ENCODE measurements at regions not wholly inside any gene's neighbourhood (a gene's known extent, or its start where the extent isn't known, plus 50 kb on each side); places are given as distances from the start of the nearest gene placed in this dataset.

DNA sequence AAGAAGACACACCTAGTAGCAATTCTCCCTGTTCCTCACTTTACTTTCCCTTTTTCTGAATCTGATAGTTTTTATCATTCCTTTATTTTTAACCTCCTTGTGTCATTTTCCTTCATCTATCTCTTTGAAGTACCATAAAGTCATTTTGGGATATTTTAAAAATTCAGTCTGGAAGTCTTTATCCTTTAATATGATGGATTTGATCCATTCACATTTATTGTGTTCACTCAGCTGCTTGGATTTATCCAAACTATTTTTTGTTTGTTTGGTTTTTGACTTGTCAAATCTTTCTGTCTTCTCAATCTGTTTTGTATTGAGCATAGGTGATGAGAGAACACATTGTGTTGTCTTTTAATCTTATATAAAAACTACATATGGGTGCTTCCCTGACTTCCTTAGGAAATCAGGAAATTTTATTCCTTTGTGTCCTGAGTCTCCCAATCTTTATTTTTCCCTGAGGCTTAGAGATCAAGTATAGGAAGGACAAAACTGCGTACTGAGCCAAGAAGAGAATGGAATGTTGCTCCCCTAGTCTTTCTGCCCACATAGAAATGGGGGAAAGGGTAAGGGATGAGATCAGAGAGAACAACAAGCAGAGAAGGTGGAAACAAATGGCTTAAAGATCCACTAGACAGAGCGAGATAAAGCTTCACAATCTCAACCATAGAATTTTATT, 132.7 kb upstream of the HABP2 start:
- no peak for DNase-seq (ENCODE audit: low read depth)

DNA sequence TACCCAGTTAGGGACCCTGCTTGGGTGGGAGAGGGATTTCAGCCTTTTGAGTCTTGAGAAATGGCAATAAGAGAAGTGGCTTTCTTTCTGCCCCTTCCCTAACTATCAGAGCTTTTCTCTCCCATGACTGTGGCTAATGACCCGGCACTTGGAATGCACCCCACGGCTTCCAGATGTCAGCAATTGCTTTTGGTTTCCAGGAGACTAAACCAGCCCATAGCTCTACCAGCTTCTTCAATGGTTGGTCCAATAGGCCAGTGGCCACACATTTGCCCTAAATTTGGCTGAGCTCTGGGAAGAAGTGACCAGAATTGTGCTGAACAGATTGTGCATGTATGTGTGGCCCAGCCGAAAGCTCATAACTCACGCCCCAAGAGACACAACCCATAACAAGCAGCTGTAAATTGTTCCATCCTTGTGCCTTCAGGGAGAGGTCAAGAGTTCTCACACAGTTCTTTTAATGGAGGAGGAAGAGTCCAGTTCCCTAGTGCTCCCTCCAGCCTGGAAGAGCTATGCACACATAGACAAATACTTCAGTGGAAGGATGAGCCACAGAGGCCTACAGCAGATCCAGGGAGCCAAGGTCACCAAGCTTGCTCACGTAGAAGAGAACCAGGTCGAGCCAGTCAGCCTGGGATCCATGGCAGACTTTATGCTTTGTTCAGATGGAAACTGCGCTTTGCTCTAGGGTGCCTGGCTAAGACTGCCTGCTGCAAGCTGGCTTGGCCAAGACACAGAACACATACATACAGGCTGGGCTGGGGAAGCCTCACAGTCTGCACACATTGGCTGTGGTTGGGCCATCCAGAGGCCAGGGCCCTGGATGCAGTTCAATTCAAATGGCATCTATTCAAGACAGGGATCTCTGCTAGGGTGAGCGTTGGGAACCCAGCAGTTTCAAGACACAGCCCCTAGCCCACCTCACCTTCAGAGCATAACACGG, 131.8 kb upstream of the HABP2 start:
- no peak for DNase-seq (ENCODE audit: low read depth)

GRCh38 chr10:113422371-113422770, 130.5 kb upstream of the HABP2 start:
- DNase-seq (ENCODE audit: low read depth) = no peak

DNA sequence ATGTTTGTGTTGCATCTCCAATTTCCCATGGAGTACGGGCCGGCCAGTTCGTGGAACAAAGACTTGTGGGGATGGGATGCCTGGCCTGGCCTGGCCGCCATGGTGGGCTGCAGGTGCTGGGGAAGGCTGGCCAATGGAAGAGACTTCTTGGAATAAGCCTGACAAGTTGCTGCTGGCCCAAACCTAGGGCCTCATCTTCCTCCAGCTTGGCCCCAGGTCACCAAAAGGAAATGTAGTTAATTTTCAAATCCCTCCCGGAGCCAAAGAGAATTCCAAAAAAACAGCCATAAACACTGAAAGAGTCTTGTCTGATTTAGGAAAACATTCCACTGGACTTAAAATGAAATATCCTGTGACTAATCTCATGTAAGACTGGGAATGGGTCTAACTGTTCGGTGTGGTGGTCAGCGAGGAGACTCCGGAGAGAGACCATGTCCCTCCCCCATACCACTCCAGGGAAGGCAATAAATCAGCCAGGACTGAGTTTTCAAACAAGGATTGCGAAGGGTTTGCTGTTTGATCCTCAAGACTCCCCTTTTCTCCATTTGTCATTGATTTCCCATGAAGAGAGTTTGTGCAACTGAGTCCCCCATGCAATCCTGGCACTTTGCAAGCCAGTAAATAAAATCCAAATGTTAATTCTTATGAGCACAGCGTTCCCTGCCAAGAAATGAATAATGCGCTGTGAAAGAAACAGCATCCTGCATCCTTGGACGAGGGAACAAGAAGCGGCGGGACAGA, 128.7 kb upstream of the HABP2 start:
- DNase-seq (ENCODE audit: low read depth) = peak; percentile 26

- DNase-seq (ENCODE audit: low read depth) = no peak
Measured at GRCh38 chr10:113425008-113425407, 127.8 kb upstream of the HABP2 start.

DNA sequence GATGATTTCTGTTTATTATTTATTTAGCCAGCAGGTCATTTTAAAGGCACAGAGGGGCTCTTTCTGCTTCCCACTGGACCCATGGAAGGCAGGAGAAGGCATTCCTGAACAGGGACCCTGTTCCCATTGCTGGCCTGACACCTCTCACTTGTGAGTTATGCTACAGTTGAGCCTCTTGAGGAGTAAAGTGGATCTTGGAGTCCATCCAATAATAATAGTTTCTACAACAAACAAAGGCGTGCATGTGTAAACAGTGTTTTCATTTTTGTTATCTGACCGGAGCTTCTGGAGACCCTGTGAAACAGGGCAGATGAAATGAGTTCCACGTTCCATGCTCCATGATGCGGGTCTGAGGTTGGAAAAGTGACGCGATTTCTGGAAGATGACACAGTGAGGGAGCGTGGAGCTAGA, 127.3 kb upstream of the HABP2 start:
- DNase-seq (ENCODE audit: low read depth) = no peak

DNA sequence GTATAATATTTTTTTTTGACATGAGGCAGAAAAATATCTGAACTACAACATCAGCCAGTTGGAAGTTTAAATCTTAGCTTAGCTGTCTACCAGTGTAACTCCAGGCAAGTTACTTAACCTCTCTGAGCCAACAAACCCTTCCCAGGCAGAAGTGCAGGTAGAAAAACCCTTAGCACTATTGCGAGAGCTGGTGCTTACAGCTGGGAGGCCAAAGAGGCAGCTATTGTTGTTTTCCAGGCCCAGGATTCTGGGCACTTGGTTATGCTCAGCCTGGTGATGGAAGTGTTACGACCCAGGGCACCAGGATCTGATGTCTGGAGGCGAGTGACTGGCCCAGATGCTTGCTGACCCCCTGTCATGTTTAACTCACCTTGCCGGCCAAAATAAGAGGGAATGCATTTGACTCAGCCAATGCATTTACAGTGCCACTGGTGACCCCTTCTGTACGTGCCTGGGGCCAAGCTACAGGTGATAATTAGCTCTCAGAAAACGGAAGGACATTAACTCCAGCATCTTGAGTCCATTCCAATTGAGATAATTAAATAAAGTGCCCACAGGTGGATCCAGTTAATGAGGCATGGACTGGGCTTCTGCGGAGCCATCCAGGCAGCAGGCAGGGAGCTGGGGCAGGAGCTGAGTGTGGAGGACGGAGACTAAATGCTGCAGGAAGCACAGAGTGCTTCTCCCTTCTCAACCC, 126.5 kb upstream of the HABP2 start:
- no peak for DNase-seq (ENCODE audit: low read depth)

- no peak for DNase-seq (ENCODE audit: low read depth)
Measured at GRCh38 chr10:113427236-113427735, 125.6 kb upstream of the HABP2 start.

DNA sequence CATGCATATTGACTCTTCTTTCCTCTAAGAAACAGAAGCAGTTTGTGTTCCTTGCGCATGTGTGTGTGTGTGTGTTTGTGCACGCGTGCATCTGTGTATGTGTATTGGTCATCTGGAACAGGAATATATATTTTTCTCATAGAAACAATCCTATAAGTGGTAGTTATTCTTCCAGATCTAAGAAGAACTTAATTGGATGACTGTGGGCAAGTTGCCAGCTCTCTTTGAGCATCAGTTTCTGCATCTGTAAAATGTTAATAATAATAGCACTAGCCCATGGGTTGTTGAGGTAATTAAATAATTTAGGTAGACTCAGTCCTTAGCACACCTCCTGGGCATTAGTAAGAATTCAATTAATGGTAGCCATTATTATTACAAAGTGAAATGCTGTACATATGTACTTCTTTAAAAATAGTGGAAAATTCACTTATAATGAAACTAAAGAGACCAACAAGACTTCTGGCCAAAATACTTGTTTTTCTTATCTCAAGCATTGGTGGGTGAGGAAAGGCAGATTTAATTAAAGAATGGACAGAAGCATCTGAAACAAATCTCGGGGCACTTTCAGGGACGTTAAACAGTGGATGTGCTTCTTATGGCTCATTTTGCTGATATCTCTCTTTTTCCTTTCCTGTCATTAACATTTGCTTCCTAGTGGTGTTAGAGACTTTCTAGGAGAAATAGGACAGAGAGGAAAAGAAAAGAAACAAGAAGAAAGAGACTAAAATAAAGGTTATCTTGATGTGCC, 124.9 kb upstream of the HABP2 start:
- DNase-seq (ENCODE audit: low read depth) = no peak

GRCh38 chr10:113430634-113431397, 122.0 kb upstream of the HABP2 start:
- DNase-seq (ENCODE audit: low read depth) = no peak

GRCh38 chr10:113431398-113432160, 121.3 kb upstream of the HABP2 start:
- DNase-seq (ENCODE audit: low read depth) = no peak

- DNase-seq (ENCODE audit: low read depth) = no peak
Measured at GRCh38 chr10:113433711-113434110, 119.1 kb upstream of the HABP2 start.

DNA sequence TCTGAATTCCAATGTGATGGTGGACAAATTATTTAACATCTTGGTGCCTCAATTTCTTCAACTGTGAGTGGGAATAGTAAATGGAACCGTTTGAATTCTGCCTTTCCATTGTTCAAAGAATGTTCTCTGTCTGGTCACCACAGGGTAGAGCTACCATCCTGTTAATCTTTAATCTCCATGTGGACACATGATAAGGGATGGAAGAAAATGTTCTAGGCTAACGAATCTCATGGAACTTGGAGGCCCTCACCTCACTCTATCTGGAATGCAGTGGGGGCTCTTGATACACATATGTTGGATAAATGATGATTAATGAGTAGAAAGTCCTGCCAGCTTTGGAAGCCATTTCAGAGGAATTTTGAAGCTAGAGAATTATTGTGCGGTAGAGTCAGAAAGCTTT, 118.5 kb upstream of the HABP2 start:
- no peak for DNase-seq (ENCODE audit: low read depth)

DNA sequence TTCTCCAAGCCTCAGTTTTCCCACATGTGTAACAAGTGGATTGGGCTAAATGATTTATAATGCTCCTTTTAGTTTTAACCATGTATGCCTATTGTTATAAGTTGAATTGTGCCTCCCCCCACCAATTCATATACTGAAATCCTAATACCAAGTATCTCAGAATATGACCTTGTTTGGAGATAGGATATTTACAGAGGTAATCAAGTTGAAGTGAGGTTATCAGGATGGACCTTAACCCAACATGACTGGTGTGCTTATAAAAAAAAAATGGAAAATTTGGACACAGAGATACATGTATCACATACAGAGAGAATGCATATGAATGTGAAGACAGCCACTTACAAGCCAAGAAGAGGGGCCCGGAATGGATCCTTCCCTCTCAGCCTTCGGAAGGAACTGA, 117.9 kb upstream of the HABP2 start:
- DNase-seq (ENCODE audit: low read depth) = no peak

GRCh38 chr10:113435881-113436280, 117.0 kb upstream of the HABP2 start:
- no peak for DNase-seq (ENCODE audit: low read depth)

- no peak for DNase-seq (ENCODE audit: low read depth)
Measured at GRCh38 chr10:113436851-113437250, 116.0 kb upstream of the HABP2 start.

GRCh38 chr10:113438652-113439051, 114.2 kb upstream of the HABP2 start:
- peak; percentile 50 for DNase-seq (ENCODE audit: low read depth)

GRCh38 chr10:113441220-113441619, 111.6 kb upstream of the HABP2 start:
- DNase-seq (ENCODE audit: low read depth) = peak; percentile 14

GRCh38 chr10:113441686-113442270, 111.1 kb upstream of the HABP2 start:
- DNase-seq (ENCODE audit: low read depth) = no peak

All from fibroblast of gingiva (primary cell).